NOMO-1 treated with dmso at 0.1 percent for 144 hours (cell line): ENCODE measurements at regions not wholly inside any gene's neighbourhood (a gene's known extent, or its start where the extent isn't known, plus 50 kb on each side); places are given as distances from the start of the nearest gene placed in this dataset.

ENCODE experiments used
- DNase-seq: peaks from one replicate; lab custom pipeline; 2025; ENCODE audit not compliant: unreplicated experiment; lab: John Stamatoyannopoulos, UW

- DNase-seq = no peak
Observed at GRCh38 chr13:65095161-65096082, 2134.7 kb downstream of the PCDH9 start.

- DNase-seq = no peak
Observed at GRCh38 chr13:65093357-65093756, 2136.8 kb downstream of the PCDH9 start.

- DNase-seq = no peak
Observed at GRCh38 chr13:65091031-65091430, 2139.1 kb downstream of the PCDH9 start.

GRCh38 chr13:65090186-65090585, 2139.9 kb downstream of the PCDH9 start:
- no peak for DNase-seq

GRCh38 chr13:65088906-65089305, 2141.2 kb downstream of the PCDH9 start:
- no peak for DNase-seq

- no peak for DNase-seq
Observed at GRCh38 chr13:65085977-65086376, 2144.2 kb downstream of the PCDH9 start.

- no peak for DNase-seq
Observed at GRCh38 chr13:65074248-65074647, 2155.9 kb downstream of the PCDH9 start.

GRCh38 chr13:65064967-65065366, 2165.2 kb downstream of the PCDH9 start:
- no peak for DNase-seq

- no peak for DNase-seq
Observed at GRCh38 chr13:65063753-65064152, 2166.4 kb downstream of the PCDH9 start.

GRCh38 chr13:65057986-65058385, 2172.2 kb downstream of the PCDH9 start:
- no peak for DNase-seq

GRCh38 chr13:65054277-65054676, 2175.9 kb downstream of the PCDH9 start:
- no peak for DNase-seq

GRCh38 chr13:65036999-65037398, 2193.1 kb downstream of the PCDH9 start:
- DNase-seq = no peak

- no peak for DNase-seq
Observed at GRCh38 chr13:65035302-65035701, 2194.8 kb downstream of the PCDH9 start.

GRCh38 chr13:65034266-65034665, 2195.9 kb downstream of the PCDH9 start:
- no peak for DNase-seq

- no peak for DNase-seq
Observed at GRCh38 chr13:65032825-65033224, 2197.3 kb downstream of the PCDH9 start.

GRCh38 chr13:65028101-65028500, 2202.0 kb downstream of the PCDH9 start:
- no peak for DNase-seq

- no peak for DNase-seq
Observed at GRCh38 chr13:65026505-65026904, 2203.6 kb downstream of the PCDH9 start.

GRCh38 chr13:65011378-65011777, 2218.8 kb downstream of the PCDH9 start:
- DNase-seq = no peak

GRCh38 chr13:64997438-64997837, 2232.7 kb downstream of the PCDH9 start:
- no peak for DNase-seq

- DNase-seq = peak; percentile 1
Observed at GRCh38 chr13:64993514-64994164, 2236.5 kb downstream of the PCDH9 start.

GRCh38 chr13:64992314-64992713, 2237.8 kb downstream of the PCDH9 start:
- DNase-seq = no peak

- no peak for DNase-seq
Observed at GRCh38 chr13:64985075-64985474, 2245.1 kb downstream of the PCDH9 start.
